ENCODE measurements at regions not wholly inside any gene's neighbourhood (a gene's known extent, or its start where the extent isn't known, plus 50 kb on each side); places are given as distances from the start of the nearest gene placed in this dataset.

- TF ChIP-seq, protein P1, sequence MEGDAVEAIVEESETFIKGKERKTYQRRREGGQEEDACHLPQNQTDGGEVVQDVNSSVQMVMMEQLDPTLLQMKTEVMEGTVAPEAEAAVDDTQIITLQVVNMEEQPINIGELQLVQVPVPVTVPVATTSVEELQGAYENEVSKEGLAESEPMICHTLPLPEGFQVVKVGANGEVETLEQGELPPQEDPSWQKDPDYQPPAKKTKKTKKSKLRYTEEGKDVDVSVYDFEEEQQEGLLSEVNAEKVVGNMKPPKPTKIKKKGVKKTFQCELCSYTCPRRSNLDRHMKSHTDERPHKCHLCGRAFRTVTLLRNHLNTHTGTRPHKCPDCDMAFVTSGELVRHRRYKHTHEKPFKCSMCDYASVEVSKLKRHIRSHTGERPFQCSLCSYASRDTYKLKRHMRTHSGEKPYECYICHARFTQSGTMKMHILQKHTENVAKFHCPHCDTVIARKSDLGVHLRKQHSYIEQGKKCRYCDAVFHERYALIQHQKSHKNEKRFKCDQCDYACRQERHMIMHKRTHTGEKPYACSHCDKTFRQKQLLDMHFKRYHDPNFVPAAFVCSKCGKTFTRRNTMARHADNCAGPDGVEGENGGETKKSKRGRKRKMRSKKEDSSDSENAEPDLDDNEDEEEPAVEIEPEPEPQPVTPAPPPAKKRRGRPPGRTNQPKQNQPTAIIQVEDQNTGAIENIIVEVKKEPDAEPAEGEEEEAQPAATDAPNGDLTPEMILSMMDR (IDR thresholded peaks at IDR 0.05; ENCODE audit: low read depth, low read length, poor library complexity, severe bottlenecking): no peak
- no peak for TF ChIP-seq EZH2phosphoT487 (IDR thresholded peaks at IDR 0.05; ENCODE audit: borderline replicate concordance, low read length)
Observed at GRCh38 chr15:98164571-98164970, 204.1 kb downstream of the ARRDC4 start.

Measured in DOHH2 (cell line).